ENCODE measurements at regions not wholly inside any gene's neighbourhood (a gene's known extent, or its start where the extent isn't known, plus 50 kb on each side); places are given as distances from the start of the nearest gene placed in this dataset.

- WGBS, 2 donors: 91 to 97% methylated on average over 5 of the region's 5 CpGs
- no peak overlapping the region for H3K27ac ChIP-seq
- intact Hi-C loops (cut with DNase I): no loop called here
- peaks cover 0 to 4% (median 2%) of the 10 kb centered on the region in 4 donors for H3K9me3 ChIP-seq
- H3K36me3 ChIP-seq: no peaks in the 10 kb centered on the region
- H3K4me3 ChIP-seq: no peak overlapping the region
- H3K4me1 ChIP-seq: no peaks in the 10 kb centered on the region
- no peak for DNase-seq
- TF ChIP-seq, protein P1, sequence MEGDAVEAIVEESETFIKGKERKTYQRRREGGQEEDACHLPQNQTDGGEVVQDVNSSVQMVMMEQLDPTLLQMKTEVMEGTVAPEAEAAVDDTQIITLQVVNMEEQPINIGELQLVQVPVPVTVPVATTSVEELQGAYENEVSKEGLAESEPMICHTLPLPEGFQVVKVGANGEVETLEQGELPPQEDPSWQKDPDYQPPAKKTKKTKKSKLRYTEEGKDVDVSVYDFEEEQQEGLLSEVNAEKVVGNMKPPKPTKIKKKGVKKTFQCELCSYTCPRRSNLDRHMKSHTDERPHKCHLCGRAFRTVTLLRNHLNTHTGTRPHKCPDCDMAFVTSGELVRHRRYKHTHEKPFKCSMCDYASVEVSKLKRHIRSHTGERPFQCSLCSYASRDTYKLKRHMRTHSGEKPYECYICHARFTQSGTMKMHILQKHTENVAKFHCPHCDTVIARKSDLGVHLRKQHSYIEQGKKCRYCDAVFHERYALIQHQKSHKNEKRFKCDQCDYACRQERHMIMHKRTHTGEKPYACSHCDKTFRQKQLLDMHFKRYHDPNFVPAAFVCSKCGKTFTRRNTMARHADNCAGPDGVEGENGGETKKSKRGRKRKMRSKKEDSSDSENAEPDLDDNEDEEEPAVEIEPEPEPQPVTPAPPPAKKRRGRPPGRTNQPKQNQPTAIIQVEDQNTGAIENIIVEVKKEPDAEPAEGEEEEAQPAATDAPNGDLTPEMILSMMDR (IDR thresholded peaks at IDR 0.05): no peak
- no peak for TF ChIP-seq POLR2A (IDR thresholded peaks at IDR 0.05)
- no peaks in the 10 kb centered on the region for H3K27me3 ChIP-seq
Observed at GRCh38 chr12:18979401-18980126, 150.0 kb upstream of the PLEKHA5 start.

GRCh38 chr12:18981732-18982131, 147.8 kb upstream of the PLEKHA5 start:
- intact Hi-C loops (cut with DNase I): no loop called here
- Histone ChIP-seq H3K27me3 (no peaks in the 10 kb centered on the region), H3K27ac (no peak overlapping the region), H3K36me3 (no peaks in the 10 kb centered on the region), H3K9me3 (peaks cover 0 to 4% (median 2%) of the 10 kb centered on the region in 4 donors), H3K4me1 (no peaks in the 10 kb centered on the region), H3K4me3 (no peak overlapping the region)
- no peak for TF ChIP-seq POLR2AphosphoS5 (IDR thresholded peaks at IDR 0.05)
- TF ChIP-seq POLR2A (IDR thresholded peaks at IDR 0.05): no peak
- no peak for TF ChIP-seq EP300 (IDR thresholded peaks at IDR 0.05)
- TF ChIP-seq, protein P1 (IDR thresholded peaks at IDR 0.05): no peak
- no peak for DNase-seq

- DNase-seq: no peak
- 83 to 91% methylated on average over 9 of the region's 9 CpGs for WGBS, 2 donors
- intact Hi-C loops (cut with DNase I): no loop called here
- Histone ChIP-seq H3K4me1 (no peaks in the 10 kb centered on the region), H3K36me3 (no peaks in the 10 kb centered on the region), H3K27ac (no peak overlapping the region), H3K9me3 (peaks cover 0 to 4% (median 2%) of the 10 kb centered on the region in 4 donors), H3K27me3 (no peaks in the 10 kb centered on the region), H3K4me3 (no peak overlapping the region)
- TF ChIP-seq, protein P1 (IDR thresholded peaks at IDR 0.05): no peak
- no peak for TF ChIP-seq EP300 (IDR thresholded peaks at IDR 0.05)
- no peak for TF ChIP-seq POLR2AphosphoS5 (IDR thresholded peaks at IDR 0.05)
Observed at GRCh38 chr12:18982226-18982949, 147.1 kb upstream of the PLEKHA5 start.

DNA sequence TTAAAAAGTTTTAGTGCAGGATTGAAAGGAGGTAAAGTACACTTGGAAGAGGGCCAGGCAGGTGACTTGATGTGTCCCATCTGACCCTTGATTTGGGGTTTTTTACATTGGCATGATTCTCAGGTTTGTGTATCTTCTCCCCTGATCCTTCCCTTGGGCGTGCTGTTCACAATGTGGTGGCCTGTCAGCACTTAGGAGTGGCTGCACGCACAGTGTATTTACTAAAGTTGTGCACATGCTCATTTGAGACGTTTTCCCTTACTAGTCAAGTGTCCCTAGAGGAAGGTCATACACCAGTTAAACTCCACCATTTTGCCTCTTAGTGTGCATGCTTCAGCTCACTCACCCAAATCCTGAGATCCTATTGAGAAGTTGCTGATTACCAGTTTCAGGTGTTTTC, 145.7 kb upstream of the PLEKHA5 start:
- H3K27me3 ChIP-seq: no peaks in the 10 kb centered on the region
- no peak for DNase-seq
- no peak overlapping the region for H3K27ac ChIP-seq
- H3K36me3 ChIP-seq: no peaks in the 10 kb centered on the region
- H3K4me3 ChIP-seq: no peak overlapping the region
- 88 to 90% methylated on average over 3 of the region's 3 CpGs for WGBS, 2 donors
- intact Hi-C loops (cut with DNase I): no loop called here
- TF ChIP-seq POLR2A (IDR thresholded peaks at IDR 0.05): no peak
- TF ChIP-seq, protein P1 (IDR thresholded peaks at IDR 0.05): no peak
- H3K4me1 ChIP-seq: no peaks in the 10 kb centered on the region
- H3K9me3 ChIP-seq: peaks cover 0 to 4% (median 2%) of the 10 kb centered on the region in 4 donors

All from sigmoid colon (tissue), 6 donors.